ENCODE measurements at regions not wholly inside any gene's neighbourhood (a gene's known extent, or its start where the extent isn't known, plus 50 kb on each side); places are given as distances from the start of the nearest gene placed in this dataset.

DNA sequence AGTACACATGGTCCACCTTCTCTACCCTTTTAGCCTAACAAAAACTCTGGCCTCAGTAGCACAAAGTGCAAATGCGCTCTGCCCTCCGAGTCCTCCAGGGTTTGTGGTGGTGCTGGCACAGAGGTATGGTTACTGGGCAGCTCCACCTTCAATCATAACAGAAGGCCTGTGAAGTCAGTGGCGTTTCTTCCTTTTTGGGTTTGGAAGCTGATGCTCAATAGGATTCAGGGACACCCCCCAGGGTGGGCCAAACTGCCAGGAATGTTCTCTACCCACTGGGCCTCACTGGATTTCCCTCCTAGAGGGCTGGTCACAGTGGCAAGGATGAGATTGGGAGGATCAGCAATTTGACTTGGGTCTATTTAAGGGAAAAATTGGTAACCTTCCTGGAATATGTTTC, 286.1 kb upstream of the FOXQ1 start:
- no peak for TF ChIP-seq CTCF (IDR thresholded peaks at IDR 0.05; ENCODE audit: borderline replicate concordance, extremely low read depth, low read length, poor library complexity, severe bottlenecking)
- no peak for TF ChIP-seq EZH2 (IDR thresholded peaks at IDR 0.05; ENCODE audit: borderline replicate concordance, low read depth, low read length, severe bottlenecking)

All from DND-41 (cell line).